ENCODE measurements at regions not wholly inside any gene's neighbourhood (a gene's known extent, or its start where the extent isn't known, plus 50 kb on each side); places are given as distances from the start of the nearest gene placed in this dataset.

DNA sequence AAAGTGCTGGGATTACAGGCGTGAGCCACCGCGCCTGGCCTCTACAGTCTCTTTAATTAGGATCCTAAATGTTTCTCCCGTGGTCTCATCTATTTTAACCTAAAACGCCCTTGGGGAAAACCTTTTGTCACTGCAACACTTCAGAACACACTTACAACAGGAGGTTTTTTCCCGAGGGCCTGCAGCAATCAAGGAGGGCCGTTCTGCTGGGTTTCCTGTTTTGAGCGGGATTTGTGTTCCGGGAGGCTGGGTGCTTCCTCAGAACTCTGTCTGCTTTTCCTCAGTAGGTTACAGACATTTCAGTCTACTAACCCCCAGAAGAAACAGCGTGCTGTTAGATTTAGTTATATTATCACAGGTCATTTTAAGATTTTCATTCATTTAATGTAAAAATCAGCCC lies 65.4 kb upstream of the IRX4 start:
- no peak overlapping the region for H3K9ac ChIP-seq (replicated peaks; ENCODE audit: extremely low read depth, insufficient read depth, low read length)
- H3K27ac ChIP-seq (ENCODE audit: insufficient read depth, low read depth, low read length): no peak overlapping the region
- no peaks in the 10 kb centered on the region for H3K9me1 ChIP-seq (replicated peaks; ENCODE audit: control insufficient read depth, extremely low read depth, insufficient read depth, low read length)
- H4K20me1 ChIP-seq (replicated peaks; ENCODE audit: control insufficient read depth, extremely low read depth, insufficient read depth, low read length): no peaks in the 10 kb centered on the region
- intact Hi-C loops (cut with micrococcal nuclease) (no loop called here), dilution Hi-C loops (cut with MboI; ENCODE audit: extremely low pct_ligation_motif_present, low sequenced_read_pairs) (no loop called here)
- CTCF ChIA-PET: no interaction called here
- no peak overlapping the region for H3K4me3 ChIP-seq (replicated peaks in 1 of 3; ENCODE audit: insufficient read depth in 1 of 3, low read depth in 1 of 3, low read length in 3 of 3)
- H3K79me2 ChIP-seq (ENCODE audit: control insufficient read depth, insufficient read depth, low read length): no peaks in the 10 kb centered on the region
- no peak for FAIRE-seq
- no TSS peak for BruUV-seq (replicated peaks)
- H2AFZ ChIP-seq (ENCODE audit: low read depth, low read length): no peak overlapping the region
- TF ChIP-seq FOS (IDR thresholded peaks at IDR 0.05; ENCODE audit: borderline replicate concordance, insufficient read depth, low read length) (no peak), JUN (IDR thresholded peaks at IDR 0.05; ENCODE audit: borderline replicate concordance, insufficient read depth, insufficient read length, low read depth) (no peak), MYC (IDR thresholded peaks at IDR 0.05; ENCODE audit: low read depth, low read length) (no peak), MAX (IDR thresholded peaks at IDR 0.05; ENCODE audit: insufficient read depth, insufficient read length) (no peak), POLR2AphosphoS5 (IDR thresholded peaks at IDR 0.05; ENCODE audit: insufficient read depth, low read depth, low read length) (no peak), EZH2 (IDR thresholded peaks at IDR 0.05; ENCODE audit: borderline replicate concordance, low read depth, low read length, severe bottlenecking) (no peak), GATA2 (IDR thresholded peaks at IDR 0.05; ENCODE audit: insufficient read depth, insufficient read length, low read depth, low read length) (no peak), POLR2A (IDR thresholded peaks at IDR 0.05; ENCODE audit: low read depth, low read length) (no peak), CTCF (IDR thresholded peaks at IDR 0.05; ENCODE audit: extremely low read depth in 1 of 2, insufficient read depth in 1 of 2, low read depth in 1 of 2, low read length in 2 of 2) (no peak)
- H3K27me3 ChIP-seq (ENCODE audit: control insufficient read depth in 2 of 2, insufficient read depth in 2 of 2, low read length in 2 of 2): no peaks in the 10 kb centered on the region
- no peak for DNase-seq (ENCODE audit: low read depth, low spot score)
- no peak overlapping the region for H3K4me2 ChIP-seq (ENCODE audit: insufficient read depth, low read length)
- H3K4me1 ChIP-seq (ENCODE audit: control insufficient read depth, extremely low read depth, insufficient read depth, low read length): no peaks in the 10 kb centered on the region
- no peaks in the 10 kb centered on the region for H3K9me3 ChIP-seq (replicated peaks; ENCODE audit: control insufficient read depth, insufficient read depth, low read length)
- POLR2A ChIA-PET: no interaction called here
- no peaks in the 10 kb centered on the region for H3K36me3 ChIP-seq (ENCODE audit: control insufficient read depth in 2 of 2, extremely low read depth in 1 of 2, insufficient read depth in 2 of 2, low read length in 2 of 2)

Measured in endothelial cell of umbilical vein (primary cell).